ENCODE measurements at regions not wholly inside any gene's neighbourhood (a gene's known extent, or its start where the extent isn't known, plus 50 kb on each side); places are given as distances from the start of the nearest gene placed in this dataset.

DNA sequence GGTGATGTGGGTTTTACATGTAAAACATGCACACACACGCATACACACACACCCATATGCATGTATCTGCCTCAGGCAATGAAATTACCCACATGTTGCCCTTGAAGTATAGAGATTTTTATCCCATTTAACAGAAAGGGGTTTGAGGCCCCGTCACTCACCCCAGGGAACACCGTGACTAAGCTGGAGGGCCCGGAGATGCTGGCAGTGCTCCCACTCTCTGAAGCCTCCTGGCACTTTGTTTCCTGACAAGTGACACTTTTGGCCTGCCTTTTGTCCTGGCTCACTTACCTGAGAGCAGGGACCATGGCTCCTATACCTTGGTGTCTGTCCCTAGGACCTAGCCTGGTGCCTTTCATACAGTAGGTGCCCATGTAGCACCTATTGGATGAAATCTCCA, 50.0 kb upstream of the TNRC6C start:
- Histone ChIP-seq H2BK12ac (ENCODE audit: low read depth, low read length) (no peak overlapping the region), H3K23me2 (ENCODE audit: low read depth, low read length) (peaks cover 1% of the 10 kb centered on the region; the same call in 1 of the 2 replicates), H3K14ac (ENCODE audit: insufficient read length) (no peak overlapping the region), H3K23ac (ENCODE audit: insufficient read length) (no peak overlapping the region), H3K79me1 (ENCODE audit: low read depth, low read length) (no peaks in the 10 kb centered on the region), H4K20me1 (replicated peaks in 1 of 2; ENCODE audit: control insufficient read depth in 1 of 2, insufficient read depth in 2 of 2, low read length in 2 of 2) (no peaks in the 10 kb centered on the region), H3K36me3 (ENCODE audit: control insufficient read depth in 2 of 4, insufficient read depth in 4 of 4, low read length in 3 of 4) (no peaks in the 10 kb centered on the region), H2BK20ac (ENCODE audit: low read length) (no peak overlapping the region), H2BK120ac (replicated peaks; ENCODE audit: low read depth, low read length) (no peak overlapping the region), H3K4me2 (ENCODE audit: insufficient read depth in 1 of 2, low read depth in 2 of 2, low read length in 2 of 2) (no peak overlapping the region), H3K9me3 (ENCODE audit: insufficient read depth in 2 of 2, low read depth in 1 of 2, low read length in 1 of 2) (no peaks in the 10 kb centered on the region), H2AFZ (ENCODE audit: low read length) (no peak overlapping the region), H2AK5ac (ENCODE audit: low read depth, low read length) (no peak overlapping the region), H3K4me3 (ENCODE audit: extremely low read depth in 1 of 4, insufficient read depth in 2 of 4, low read depth in 3 of 4, low read length in 4 of 4) (no peak overlapping the region), H4K8ac (ENCODE audit: extremely low read depth, insufficient read depth, low read length) (no peak overlapping the region), H4K91ac (replicated peaks; ENCODE audit: insufficient read length, low read length) (no peak overlapping the region), H3K27me3 (replicated peaks in 1 of 4; ENCODE audit: control insufficient read depth in 3 of 4, extremely low read depth in 1 of 4, insufficient read depth in 3 of 4, low read length in 3 of 4) (0 out of 7 replicates have a peak, but pooled peaks cover 0 to 2% (median 0%) of the 10 kb centered on the region in 4 experiments), H3K18ac (ENCODE audit: extremely low read depth, low read length) (no peak overlapping the region), H3K27ac (ENCODE audit: low read depth, low read length) (no peak overlapping the region), H2BK5ac (ENCODE audit: low read depth, low read length) (no peak overlapping the region), H4K5ac (ENCODE audit: insufficient read length, low read depth, low read length) (no peak overlapping the region), H3K79me2 (ENCODE audit: control insufficient read depth in 1 of 2, insufficient read depth in 2 of 2, low read length in 2 of 2) (no peaks in the 10 kb centered on the region), H3K4ac (replicated peaks; ENCODE audit: insufficient read length, low read depth, low read length) (no peak overlapping the region), H3K56ac (replicated peaks; ENCODE audit: insufficient read length, low read depth, low read length) (no peak overlapping the region), H2BK15ac (ENCODE audit: low read length) (no peak overlapping the region), H3K9ac (replicated peaks in 1 of 4; ENCODE audit: extremely low read depth in 1 of 4, low read depth in 3 of 4, low read length in 3 of 4) (no peak overlapping the region), H3K4me1 (replicated peaks in 1 of 4; ENCODE audit: control insufficient read depth in 3 of 4, insufficient read depth in 4 of 4, low read length in 3 of 4) (peaks cover 0 to 8% (median under 1%) of the 10 kb centered on the region in 4 experiments; a peak in 3 of 7 replicates)
- FAIRE-seq (no peak), DNase-seq (ENCODE audit: low read depth in 1 of 2, low spot score in 2 of 2) (no peak)
- WGBS, 2 experiments (ENCODE audit: extremely low coverage in 1 of 2, insufficient coverage in 1 of 2, insufficient read length in 1 of 2, insufficient replicate concordance in 2 of 2, low coverage in 1 of 2, low lambda C conversion rate in 2 of 2, missing lambda C conversion rate in 1 of 2) = 88% methylated on average over 4 of the region's 4 CpGs; no CpG with 5 or more reads in 1 of the 2 experiments
- POLR2A ChIA-PET (ENCODE audit: partially characterized antibody) = interaction anchor here (1.6 kb wide), 2 partner anchors 19 to 50 kb away, joined by 6 read pairs; partner anchors contain the start of gene TNRC6C
- CTCF ChIA-PET (ENCODE audit: partially characterized antibody) = interaction anchor here (0.6 to 4.0 kb wide), 7 partner anchors 11 to 252 kb away, joined by 3 to 21 read pairs (median 3); no protein-coding TSS in a partner anchor
- TF ChIP-seq ASH2L (IDR thresholded peaks at IDR 0.05; ENCODE audit: low read length) (no peak), CHD2 (IDR thresholded peaks at IDR 0.05; ENCODE audit: low read length) (no peak), NANOG (IDR thresholded peaks at IDR 0.05; ENCODE audit: insufficient read depth, low read depth, low read length, poor library complexity, severe bottlenecking) (no peak), CREB1 (IDR thresholded peaks at IDR 0.05) (no peak), SIX5 (IDR thresholded peaks at IDR 0.05; ENCODE audit: low read depth, low read length) (no peak), POLR2AphosphoS5 (IDR thresholded peaks at IDR 0.05; ENCODE audit: low read depth, low read length) (no peak), TAF1 (IDR thresholded peaks at IDR 0.05; ENCODE audit: low read depth, low read length) (no peak)
- TF ChIP-seq, protein P1, sequence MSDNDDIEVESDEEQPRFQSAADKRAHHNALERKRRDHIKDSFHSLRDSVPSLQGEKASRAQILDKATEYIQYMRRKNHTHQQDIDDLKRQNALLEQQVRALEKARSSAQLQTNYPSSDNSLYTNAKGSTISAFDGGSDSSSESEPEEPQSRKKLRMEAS (IDR thresholded peaks at IDR 0.05) = no peak
